SK-N-SH (cell line): ENCODE measurements at regions not wholly inside any gene's neighbourhood (a gene's known extent, or its start where the extent isn't known, plus 50 kb on each side); places are given as distances from the start of the nearest gene placed in this dataset.

Source experiments
- CTCF ChIA-PET: fragments of 300-600, 350-600 bp; formaldehyde crosslinking; extraction: SDS; loops from one replicate; lab custom pipeline; 2021; lab: Yijun Ruan, JAX
- POLR2A ChIA-PET: fragments of 350-600 bp; sonication (Branson Sonifier 250); formaldehyde crosslinking; extraction: SDS; loops from one replicate; lab custom pipeline; 2020; ENCODE audit warnings: antibody characterized with exemption, inconsistent platforms; lab: Yijun Ruan, JAX
- DNase-seq: peaks from one replicate; pipeline ENCODE4 v3.0.0; 2012
- H2AFZ ChIP-seq: fragments of 200-600 bp; sonication (generic); 2 replicates; pipeline ENCODE4 v1.8.1; 2016; ENCODE audit warnings: antibody characterized with exemption, mild to moderate bottlenecking, low read depth
- H3F3A ChIP-seq: fragments of 200-600 bp; sonication (generic); replicated peaks from 2 replicates; pipeline ENCODE3; 2016; ENCODE audit warnings: antibody characterized with exemption, mild to moderate bottlenecking; ENCODE audit not compliant: insufficient read depth
- H3K27ac ChIP-seq, 2 experiments: fragments of 200-500 bp in 1 of 2; fragments of 200-600 bp in 1 of 2; sonication (Bioruptor generic) in 1 of 2; sonication (generic), shearing (Covaris generic) in 1 of 2; 2 replicates each; pipeline versions ENCODE4 v1.5.1 to v1.6.1; 2014 to 2016; ENCODE audit warnings: low read depth in 2 of 2, inconsistent platforms in 1 of 2, low read length in 1 of 2, mild to moderate bottlenecking in 1 of 2, mixed read lengths in 1 of 2
- H3K27me3 ChIP-seq: fragments of 200-600 bp; sonication (generic), shearing (Covaris generic); 2 replicates; pipeline ENCODE4 v1.6.1; 2016; ENCODE audit warnings: mixed run types; ENCODE audit not compliant: insufficient read depth
- H3K36me3 ChIP-seq, 2 experiments: fragments of 200-500 bp in 1 of 2; fragments of 200-600 bp in 1 of 2; sonication (Bioruptor generic) in 1 of 2; sonication (generic) in 1 of 2; replicated peaks in 1 of 2; 2 replicates each; pipeline versions ENCODE3 to v1.5.1; 2014 to 2016; ENCODE audit warnings: low read length in 1 of 2, mild to moderate bottlenecking in 1 of 2; ENCODE audit not compliant: insufficient read depth in 2 of 2, control insufficient read depth in 1 of 2
- H3K4me1 ChIP-seq, 2 experiments: fragments of 200-500 bp in 1 of 2; fragments of 200-600 bp in 1 of 2; sonication (Bioruptor generic) in 1 of 2; sonication (generic), shearing (Covaris generic) in 1 of 2; 2 replicates each; pipeline versions ENCODE4 v1.5.1 to v1.6.1; 2014 to 2016; ENCODE audit warnings: low read depth in 1 of 2, low read length in 1 of 2, mixed run types in 1 of 2; ENCODE audit not compliant: insufficient read depth in 2 of 2, control insufficient read depth in 1 of 2
- H3K4me2 ChIP-seq: fragments of 200-600 bp; sonication (generic), shearing (Covaris generic); 2 replicates; pipeline ENCODE4 v1.6.1; 2017; ENCODE audit warnings: mixed run types
- H3K4me3 ChIP-seq, 2 experiments: fragments of 200-500 bp in 1 of 2; fragments of 200-600 bp in 1 of 2; sonication (Bioruptor generic) in 1 of 2; sonication (generic), shearing (Covaris generic) in 1 of 2; 2 replicates each; pipeline versions ENCODE4 v1.5.1 to v1.8.1; 2014 to 2016; ENCODE audit warnings: low read depth in 2 of 2, inconsistent platforms in 1 of 2, low read length in 1 of 2, mild to moderate bottlenecking in 1 of 2, mixed read lengths in 1 of 2, moderate library complexity in 1 of 2
- H3K79me2 ChIP-seq: fragments of 200-600 bp; sonication (generic); 2 replicates; pipeline ENCODE4 v1.8.1; 2017; ENCODE audit warnings: mild to moderate bottlenecking; ENCODE audit not compliant: insufficient read depth
- H3K9ac ChIP-seq: fragments of 200-600 bp; sonication (generic); 2 replicates; pipeline ENCODE4 v1.6.1; 2017; ENCODE audit warnings: mixed run types
- H3K9me2 ChIP-seq: fragments of 200-600 bp; sonication (generic); 2 replicates; pipeline ENCODE4 v1.6.1; 2017; ENCODE audit warnings: mixed run types
- H3K9me3 ChIP-seq: fragments of 200-600 bp; sonication (generic); 2 replicates; pipeline ENCODE4 v1.6.1; 2017; ENCODE audit warnings: mixed run types, mild to moderate bottlenecking, moderate library complexity
- H4K20me1 ChIP-seq: fragments of 200-600 bp; sonication (generic); 2 replicates; pipeline ENCODE4 v1.6.1; 2017; ENCODE audit warnings: mild to moderate bottlenecking, mixed run types; ENCODE audit not compliant: insufficient read depth
- CHD2 ChIP-seq: fragments of 150-350 bp; IDR thresholded peaks from 2 replicates; pipeline ENCODE4 v1.6.1; 2018; ENCODE audit warnings: low read length; ENCODE audit not compliant: partially characterized antibody
- ELF1 ChIP-seq: IDR thresholded peaks from 2 replicates; pipeline ENCODE4 v1.4.0; 2012
- EP300 ChIP-seq, 2 experiments: IDR thresholded peaks; 2 replicates each; pipeline versions ENCODE4 v1.4.0 to v1.6.1; 2012; ENCODE audit warnings: borderline replicate concordance in 1 of 2, low read depth in 1 of 2, low read length in 1 of 2
- EZH2phosphoT487 ChIP-seq: fragments of 200-600 bp; sonication (generic); IDR thresholded peaks from 2 replicates; pipeline ENCODE4 v1.6.1; 2017; ENCODE audit warnings: low read depth, mixed run types, mild to moderate bottlenecking, antibody characterized with exemption, moderate library complexity, borderline replicate concordance
- FOXJ3 ChIP-seq: sonication (generic); formaldehyde crosslinking; IDR thresholded peaks from 2 replicates; pipeline ENCODE4 v1.5.1; 2020; ENCODE audit warnings: mild to moderate bottlenecking, missing genetic modification reagents
- GABPA ChIP-seq: IDR thresholded peaks from 2 replicates; pipeline ENCODE4 v1.4.0; 2012; ENCODE audit warnings: low read depth, mild to moderate bottlenecking
- JUND ChIP-seq: IDR thresholded peaks from 2 replicates; pipeline ENCODE4 v1.4.0; 2012
- MXI1 ChIP-seq: IDR thresholded peaks from 2 replicates; pipeline ENCODE4 v1.6.1; 2012; ENCODE audit warnings: mild to moderate bottlenecking, low read depth, low read length, improper control_type of control experiment
- NFIC ChIP-seq: IDR thresholded peaks from 2 replicates; pipeline ENCODE4 v1.4.0; 2012; ENCODE audit warnings: borderline replicate concordance
- NRF1 ChIP-seq: IDR thresholded peaks from 2 replicates; pipeline ENCODE4 v1.6.1; 2012; ENCODE audit warnings: low read depth, mild to moderate bottlenecking, low read length
- POLR2AphosphoS5 ChIP-seq: IDR thresholded peaks from 2 replicates; pipeline ENCODE4 v1.6.1; 2012; ENCODE audit warnings: low read depth, low read length
- RAD21 ChIP-seq: IDR thresholded peaks from 2 replicates; pipeline ENCODE4 v1.6.1; 2012; ENCODE audit warnings: mild to moderate bottlenecking, low read length
- RCOR1 ChIP-seq: fragments of 150-350 bp; IDR thresholded peaks from 2 replicates; pipeline ENCODE4 v1.6.1; 2017; ENCODE audit warnings: antibody characterized with exemption, low read length
- REST ChIP-seq: IDR thresholded peaks from 2 replicates; pipeline ENCODE4 v1.6.1; 2012; ENCODE audit warnings: mild to moderate bottlenecking, low read depth, low read length, moderate library complexity
- SIN3A ChIP-seq: IDR thresholded peaks from 2 replicates; pipeline ENCODE4 v1.6.1; 2012; ENCODE audit warnings: low read depth, mild to moderate bottlenecking, low read length, moderate library complexity, borderline replicate concordance
- TAF1 ChIP-seq: IDR thresholded peaks from 2 replicates; pipeline ENCODE4 v1.6.1; 2012; ENCODE audit warnings: low read depth, mild to moderate bottlenecking, low read length, moderate library complexity, borderline replicate concordance
- YY1 ChIP-seq: IDR thresholded peaks from 2 replicates; pipeline ENCODE4 v1.4.0; 2012; ENCODE audit warnings: low read depth, mild to moderate bottlenecking
- whole genome bisulfite sequencing: methylation state at CpG from one replicate; pipeline ENCODE4 v1.1.6; 2017; ENCODE audit warnings: low lambda C conversion rate; 5-methylcytosine and 5-hydroxymethylcytosine counted together
- TF ChIP-seq, protein P1 (sequence below): IDR thresholded peaks from 2 replicates; pipeline ENCODE4; 2012
- TF ChIP-seq, protein P2 (sequence below): IDR thresholded peaks from 2 replicates; pipeline ENCODE4 v1.4.0; 2012; ENCODE audit warnings: low read depth, borderline replicate concordance

DNA sequence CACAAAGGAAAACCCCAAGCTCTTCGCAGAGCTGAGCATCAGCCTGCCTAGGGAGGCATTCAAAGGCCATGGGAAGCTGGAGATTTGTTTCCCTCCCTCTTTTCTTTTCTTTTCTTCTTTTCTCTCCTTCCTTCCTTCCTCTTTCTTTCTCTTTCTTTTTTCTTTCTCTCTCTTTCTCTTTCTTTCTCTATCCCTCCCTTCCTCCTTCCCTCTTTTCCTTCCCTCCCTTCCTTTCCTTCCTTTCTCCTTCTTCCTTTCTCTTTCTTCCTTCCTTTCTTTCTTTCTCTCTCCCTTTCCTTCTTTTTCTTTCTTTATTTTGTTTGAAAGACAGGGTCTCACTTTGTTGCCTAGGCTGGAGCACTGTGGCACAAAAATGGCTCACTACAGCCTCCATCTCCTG lies 168.4 kb upstream of the ARL4C start:
- Histone ChIP-seq H3K9me3 (no peaks in the 10 kb centered on the region), H3K4me1 (no peaks in the 10 kb centered on the region), H3K36me3 (no peaks in the 10 kb centered on the region), H3K79me2 (no peaks in the 10 kb centered on the region), H3K27ac (no peak overlapping the region), H3F3A (no peaks in the 10 kb centered on the region), H3K27me3 (no peaks in the 10 kb centered on the region), H3K4me3 (no peak overlapping the region), H3K9me2 (no peaks in the 10 kb centered on the region), H2AFZ (no peak overlapping the region), H4K20me1 (no peaks in the 10 kb centered on the region), H3K4me2 (no peak overlapping the region), H3K9ac (no peak overlapping the region)
- TF ChIP-seq SIN3A = no peak
- TF ChIP-seq, protein P1, sequence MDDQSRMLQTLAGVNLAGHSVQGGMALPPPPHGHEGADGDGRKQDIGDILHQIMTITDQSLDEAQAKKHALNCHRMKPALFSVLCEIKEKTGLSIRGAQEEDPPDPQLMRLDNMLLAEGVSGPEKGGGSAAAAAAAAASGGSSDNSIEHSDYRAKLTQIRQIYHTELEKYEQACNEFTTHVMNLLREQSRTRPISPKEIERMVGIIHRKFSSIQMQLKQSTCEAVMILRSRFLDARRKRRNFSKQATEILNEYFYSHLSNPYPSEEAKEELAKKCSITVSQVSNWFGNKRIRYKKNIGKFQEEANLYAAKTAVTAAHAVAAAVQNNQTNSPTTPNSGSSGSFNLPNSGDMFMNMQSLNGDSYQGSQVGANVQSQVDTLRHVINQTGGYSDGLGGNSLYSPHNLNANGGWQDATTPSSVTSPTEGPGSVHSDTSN = no peak
- TF ChIP-seq NRF1 = no peak
- TF ChIP-seq CHD2 = no peak
- no peak for TF ChIP-seq REST
- no peak for TF ChIP-seq FOXJ3 (CRISPR knock-in tag)
- TF ChIP-seq EP300 (IDR thresholded peaks at IDR 0.05; ENCODE audit: borderline replicate concordance in 1 of 2, low read depth in 1 of 2, low read length in 1 of 2) = no peak
- no peak for TF ChIP-seq GABPA
- TF ChIP-seq JUND = no peak
- no peak for TF ChIP-seq RAD21
- no peak for DNase-seq
- WGBS = 24% methylated on average over 1 of the region's 1 CpG
- ChIA-PET CTCF (no interaction called here), POLR2A (no interaction called here)

GRCh38 chr2:234661849-234662248 lies 165.0 kb upstream of the ARL4C start:
- H3K27me3 ChIP-seq = no peaks in the 10 kb centered on the region
- H3K4me1 ChIP-seq = no peaks in the 10 kb centered on the region
- ChIA-PET POLR2A (no interaction called here), CTCF (no interaction called here)
- no peak overlapping the region for H3K4me3 ChIP-seq
- H4K20me1 ChIP-seq = no peaks in the 10 kb centered on the region
- H3K79me2 ChIP-seq = no peaks in the 10 kb centered on the region
- no peaks in the 10 kb centered on the region for H3K36me3 ChIP-seq
- no peak overlapping the region for H3K4me2 ChIP-seq
- H3K9me2 ChIP-seq = no peaks in the 10 kb centered on the region
- H3K9me3 ChIP-seq = no peaks in the 10 kb centered on the region
- 63% methylated on average over 2 of the region's 2 CpGs for WGBS
- H3F3A ChIP-seq = no peaks in the 10 kb centered on the region
- no peak overlapping the region for H2AFZ ChIP-seq
- no peak overlapping the region for H3K27ac ChIP-seq
- no peak for DNase-seq
- H3K9ac ChIP-seq = no peak overlapping the region
- TF ChIP-seq TAF1 (no peak), ELF1 (no peak), NFIC (no peak), POLR2AphosphoS5 (no peak), MXI1 (no peak), YY1 (no peak), SIN3A (no peak), REST (no peak), EZH2phosphoT487 (no peak), NRF1 (no peak), RCOR1 (no peak)
- TF ChIP-seq, protein P2, sequence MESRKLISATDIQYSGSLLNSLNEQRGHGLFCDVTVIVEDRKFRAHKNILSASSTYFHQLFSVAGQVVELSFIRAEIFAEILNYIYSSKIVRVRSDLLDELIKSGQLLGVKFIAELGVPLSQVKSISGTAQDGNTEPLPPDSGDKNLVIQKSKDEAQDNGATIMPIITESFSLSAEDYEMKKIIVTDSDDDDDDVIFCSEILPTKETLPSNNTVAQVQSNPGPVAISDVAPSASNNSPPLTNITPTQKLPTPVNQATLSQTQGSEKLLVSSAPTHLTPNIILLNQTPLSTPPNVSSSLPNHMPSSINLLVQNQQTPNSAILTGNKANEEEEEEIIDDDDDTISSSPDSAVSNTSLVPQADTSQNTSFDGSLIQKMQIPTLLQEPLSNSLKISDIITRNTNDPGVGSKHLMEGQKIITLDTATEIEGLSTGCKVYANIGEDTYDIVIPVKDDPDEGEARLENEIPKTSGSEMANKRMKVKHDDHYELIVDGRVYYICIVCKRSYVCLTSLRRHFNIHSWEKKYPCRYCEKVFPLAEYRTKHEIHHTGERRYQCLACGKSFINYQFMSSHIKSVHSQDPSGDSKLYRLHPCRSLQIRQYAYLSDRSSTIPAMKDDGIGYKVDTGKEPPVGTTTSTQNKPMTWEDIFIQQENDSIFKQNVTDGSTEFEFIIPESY = no peak
